ENCODE measurements at regions not wholly inside any gene's neighbourhood (a gene's known extent, or its start where the extent isn't known, plus 50 kb on each side); places are given as distances from the start of the nearest gene placed in this dataset.

- TF ChIP-seq CTCF (IDR thresholded peaks at IDR 0.05) (no peak), POLR2A (IDR thresholded peaks at IDR 0.05) (no peak)
These were observed 761.8 kb downstream of the TRAM1L1 start for GRCh38 chr4:116323606-116324005.

GRCh38 chr4:116321471-116321870 is 763.9 kb downstream of the TRAM1L1 start:
- WGBS, 2 donors: 67 to 74% methylated on average over 5 of the region's 5 CpGs
- H3K4me3 ChIP-seq: no peak overlapping the region
- no peaks in the 10 kb centered on the region for H3K27me3 ChIP-seq
- no peak overlapping the region for H3K27ac ChIP-seq
- no peaks in the 10 kb centered on the region for H3K36me3 ChIP-seq (replicated peaks in 1 of 2; ENCODE audit: insufficient read depth in 1 of 2, low read depth in 2 of 2)
- H3K4me1 ChIP-seq: no peaks in the 10 kb centered on the region
- DNase-seq (no peak), ATAC-seq (no peak)
- H3K9me3 ChIP-seq: no peaks in the 10 kb centered on the region
- TF ChIP-seq CTCF (IDR thresholded peaks at IDR 0.05): no peak
- no peak for TF ChIP-seq POLR2A (IDR thresholded peaks at IDR 0.05)
- intact Hi-C loops (cut with DNase I): no loop called here

More at GRCh38 chr4:116323606-116324005, 761.8 kb downstream of the TRAM1L1 start:
- H3K36me3 ChIP-seq (replicated peaks in 1 of 2; ENCODE audit: insufficient read depth in 1 of 2, low read depth in 2 of 2): no peaks in the 10 kb centered on the region
- H3K4me3 ChIP-seq: no peak overlapping the region
- intact Hi-C loops (cut with DNase I): no loop called here
- no peaks in the 10 kb centered on the region for H3K9me3 ChIP-seq
- ATAC-seq: no peak
- 94 to 97% methylated on average over 4 of the region's 4 CpGs for WGBS, 2 donors
- no peaks in the 10 kb centered on the region for H3K27me3 ChIP-seq
- no peak overlapping the region for H3K27ac ChIP-seq
- H3K4me1 ChIP-seq: no peaks in the 10 kb centered on the region
- no peak for DNase-seq

- no peaks in the 10 kb centered on the region for H3K9me3 ChIP-seq
- 96% methylated on average over 1 of the region's 1 CpG for WGBS, 2 donors
- intact Hi-C loops (cut with DNase I): no loop called here
- no peak for DNase-seq
- no peak for ATAC-seq
- H3K4me1 ChIP-seq: no peaks in the 10 kb centered on the region
- H3K4me3 ChIP-seq: no peak overlapping the region
- TF ChIP-seq POLR2A (IDR thresholded peaks at IDR 0.05): no peak
- TF ChIP-seq CTCF (IDR thresholded peaks at IDR 0.05): no peak
- H3K27me3 ChIP-seq: no peaks in the 10 kb centered on the region
- H3K36me3 ChIP-seq (replicated peaks in 1 of 2; ENCODE audit: insufficient read depth in 1 of 2, low read depth in 2 of 2): no peaks in the 10 kb centered on the region
- no peak overlapping the region for H3K27ac ChIP-seq
These were observed 764.5 kb downstream of the TRAM1L1 start for GRCh38 chr4:116320859-116321258.

GRCh38 chr4:116303736-116304188 is 781.6 kb downstream of the TRAM1L1 start:
- no peak overlapping the region for H3K4me3 ChIP-seq
- no peak overlapping the region for H3K27ac ChIP-seq
- ATAC-seq (no peak), DNase-seq (no peak)
- H3K36me3 ChIP-seq (replicated peaks in 1 of 2; ENCODE audit: insufficient read depth in 1 of 2, low read depth in 2 of 2): no peaks in the 10 kb centered on the region
- WGBS, 2 donors: 40 to 46% methylated on average over 1 of the region's 1 CpG
- TF ChIP-seq POLR2A (IDR thresholded peaks at IDR 0.05) (no peak), CTCF (IDR thresholded peaks at IDR 0.05) (no peak)
- H3K27me3 ChIP-seq: no peaks in the 10 kb centered on the region
- H3K4me1 ChIP-seq: no peaks in the 10 kb centered on the region
- H3K9me3 ChIP-seq: no peaks in the 10 kb centered on the region
- intact Hi-C loops (cut with DNase I): no loop called here

GRCh38 chr4:116302990-116303735 is 782.2 kb downstream of the TRAM1L1 start:
- H3K27ac ChIP-seq: no peak overlapping the region
- 67 to 74% methylated on average over 3 of the region's 3 CpGs for WGBS, 2 donors
- intact Hi-C loops (cut with DNase I): no loop called here

More at GRCh38 chr4:116302990-116303735, 782.2 kb downstream of the TRAM1L1 start:
- no peaks in the 10 kb centered on the region for H3K36me3 ChIP-seq (replicated peaks in 1 of 2; ENCODE audit: insufficient read depth in 1 of 2, low read depth in 2 of 2)
- H3K27me3 ChIP-seq: no peaks in the 10 kb centered on the region
- DNase-seq (no peak), ATAC-seq (no peak)
- no peak overlapping the region for H3K4me3 ChIP-seq
- no peaks in the 10 kb centered on the region for H3K4me1 ChIP-seq
- no peak for TF ChIP-seq CTCF (IDR thresholded peaks at IDR 0.05)
- no peak for TF ChIP-seq POLR2A (IDR thresholded peaks at IDR 0.05)
- no peaks in the 10 kb centered on the region for H3K9me3 ChIP-seq
